Peyer's patch (tissue), 4 donors: ENCODE measurements at regions not wholly inside any gene's neighbourhood (a gene's known extent, or its start where the extent isn't known, plus 50 kb on each side); places are given as distances from the start of the nearest gene placed in this dataset.

Experiments
- DNase-seq, 3 donors: peaks; one replicate each; pipeline ENCODE4 v3.0.0-alpha.2; 2017 to 2019
- H3K27ac ChIP-seq, 4 donors: fragments of 200-600 bp; sonication (generic); one replicate each; pipeline ENCODE4 v1.5.1; 2016 to 2019
- H3K27me3 ChIP-seq, 2 donors: fragments of 200-600 bp; sonication (generic); one replicate each; pipeline ENCODE4 v1.5.1; 2019
- H3K36me3 ChIP-seq, 3 donors: fragments of 200-600 bp; sonication (generic); one replicate each; pipeline ENCODE4 v1.5.1; 2016 to 2019
- H3K4me1 ChIP-seq, 4 donors: fragments of 200-600 bp; sonication (generic); one replicate each; pipeline ENCODE4 v1.5.1; 2016 to 2019
- H3K4me3 ChIP-seq, 4 donors: fragments of 200-600 bp; sonication (generic); 1 replicate in 3 of 4; 2 replicates in 1 of 4; pipeline ENCODE4 v1.5.1; 2016 to 2019; ENCODE audit warnings: mild to moderate bottlenecking in 1 of 4
- H3K9me3 ChIP-seq, 4 donors: fragments of 200-600 bp; sonication (generic); one replicate each; pipeline ENCODE4 v1.5.1; 2016 to 2019; ENCODE audit warnings: mild to moderate bottlenecking in 1 of 4
- CTCF ChIP-seq, 6 experiments: fragments of 450-650 bp in 4 of 6; fragments of 200-600 bp in 2 of 6; sonication (generic) in 1 of 6; IDR thresholded peaks; one replicate each; pipeline ENCODE4 v1.5.1; 2017 to 2019; ENCODE audit warnings: antibody characterized with exemption in 6 of 6, mild to moderate bottlenecking in 3 of 6, moderate library complexity in 1 of 6
- POLR2A ChIP-seq, 2 donors: fragments of 450-650 bp; IDR thresholded peaks; one replicate each; pipeline ENCODE4 v1.5.1; 2017; ENCODE audit warnings: antibody characterized with exemption in 2 of 2, mild to moderate bottlenecking in 2 of 2, moderate library complexity in 2 of 2

- no peak for DNase-seq
- Histone ChIP-seq H3K36me3 (no peaks in the 10 kb centered on the region), H3K27ac (no peak overlapping the region), H3K27me3 (no peaks in the 10 kb centered on the region), H3K4me3 (no peak overlapping the region), H3K4me1 (no peaks in the 10 kb centered on the region), H3K9me3 (no peaks in the 10 kb centered on the region)
- no peak for TF ChIP-seq CTCF (IDR thresholded peaks at IDR 0.05)
- no peak for TF ChIP-seq POLR2A (IDR thresholded peaks at IDR 0.05)
These were observed 216.4 kb upstream of the PDGFD start for GRCh38 chr11:104380358-104380757.

- H3K27ac ChIP-seq = no peak overlapping the region
- no peaks in the 10 kb centered on the region for H3K4me1 ChIP-seq
- H3K36me3 ChIP-seq = no peaks in the 10 kb centered on the region
- no peak for DNase-seq
- TF ChIP-seq CTCF (IDR thresholded peaks at IDR 0.05) (no peak), POLR2A (IDR thresholded peaks at IDR 0.05) (no peak)
- no peak overlapping the region for H3K4me3 ChIP-seq
- no peaks in the 10 kb centered on the region for H3K9me3 ChIP-seq
- no peaks in the 10 kb centered on the region for H3K27me3 ChIP-seq
These were observed 208.2 kb upstream of the PDGFD start for GRCh38 chr11:104372111-104372510.

DNA sequence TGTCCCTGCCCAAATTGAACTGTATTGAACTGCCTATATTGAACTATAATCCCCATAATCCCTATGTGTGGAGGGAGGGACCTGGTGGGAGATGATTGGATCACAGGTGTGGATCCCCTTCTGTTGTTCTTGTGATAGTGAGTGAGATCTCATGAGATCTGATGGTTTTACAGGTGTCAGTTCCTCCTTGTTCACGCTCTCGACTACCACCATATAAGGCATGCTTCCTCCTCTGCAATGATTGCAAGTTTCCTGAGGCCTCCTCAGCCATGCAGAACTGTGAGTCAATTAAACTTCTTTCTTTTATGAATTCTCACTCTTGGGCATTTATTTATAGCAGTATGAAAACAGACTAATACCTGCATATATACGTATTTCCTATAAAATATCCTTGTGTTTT is 206.5 kb upstream of the PDGFD start:
- DNase-seq = no peak
- no peaks in the 10 kb centered on the region for H3K27me3 ChIP-seq
- H3K27ac ChIP-seq = no peak overlapping the region
- TF ChIP-seq POLR2A (IDR thresholded peaks at IDR 0.05) (no peak), CTCF (IDR thresholded peaks at IDR 0.05) (no peak)
- no peak overlapping the region for H3K4me3 ChIP-seq
- no peaks in the 10 kb centered on the region for H3K4me1 ChIP-seq
- no peaks in the 10 kb centered on the region for H3K9me3 ChIP-seq
- no peaks in the 10 kb centered on the region for H3K36me3 ChIP-seq

GRCh38 chr11:104369761-104370160 is 205.8 kb upstream of the PDGFD start:
- no peaks in the 10 kb centered on the region for H3K4me1 ChIP-seq
- no peak for TF ChIP-seq POLR2A (IDR thresholded peaks at IDR 0.05)
- no peak for TF ChIP-seq CTCF (IDR thresholded peaks at IDR 0.05)
- H3K4me3 ChIP-seq = no peak overlapping the region
- no peaks in the 10 kb centered on the region for H3K9me3 ChIP-seq
- no peak overlapping the region for H3K27ac ChIP-seq
- H3K27me3 ChIP-seq = no peaks in the 10 kb centered on the region
- no peak for DNase-seq
- H3K36me3 ChIP-seq = no peaks in the 10 kb centered on the region

DNA sequence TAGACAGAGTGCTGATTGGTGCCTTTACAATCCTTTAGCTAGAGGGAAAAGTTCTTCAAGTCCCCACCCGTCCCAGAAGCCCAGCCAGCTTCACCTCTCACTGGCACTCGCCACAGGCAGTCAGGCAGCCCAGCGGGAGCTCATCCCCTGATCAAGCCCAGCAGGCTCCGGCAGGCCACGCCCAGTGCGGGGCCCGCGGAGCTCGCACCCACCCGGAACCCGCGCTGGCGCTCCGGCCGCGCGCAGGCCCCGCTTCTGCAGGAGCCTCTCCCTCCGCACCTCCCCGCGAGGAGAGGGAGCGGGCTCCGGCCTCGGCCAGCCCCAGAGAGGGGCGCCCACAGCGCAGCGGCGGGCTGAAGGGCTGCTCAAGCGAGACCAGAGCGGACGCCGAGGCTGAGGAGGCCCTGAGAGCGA is 202.4 kb upstream of the PDGFD start:
- no peak overlapping the region for H3K27ac ChIP-seq
- no peaks in the 10 kb centered on the region for H3K4me1 ChIP-seq
- no peak for TF ChIP-seq CTCF (IDR thresholded peaks at IDR 0.05)
- TF ChIP-seq POLR2A (IDR thresholded peaks at IDR 0.05) = no peak
- no peak overlapping the region for H3K4me3 ChIP-seq
- H3K36me3 ChIP-seq = no peaks in the 10 kb centered on the region
- H3K27me3 ChIP-seq = no peaks in the 10 kb centered on the region
- no peak for DNase-seq
- H3K9me3 ChIP-seq = no peaks in the 10 kb centered on the region

DNA sequence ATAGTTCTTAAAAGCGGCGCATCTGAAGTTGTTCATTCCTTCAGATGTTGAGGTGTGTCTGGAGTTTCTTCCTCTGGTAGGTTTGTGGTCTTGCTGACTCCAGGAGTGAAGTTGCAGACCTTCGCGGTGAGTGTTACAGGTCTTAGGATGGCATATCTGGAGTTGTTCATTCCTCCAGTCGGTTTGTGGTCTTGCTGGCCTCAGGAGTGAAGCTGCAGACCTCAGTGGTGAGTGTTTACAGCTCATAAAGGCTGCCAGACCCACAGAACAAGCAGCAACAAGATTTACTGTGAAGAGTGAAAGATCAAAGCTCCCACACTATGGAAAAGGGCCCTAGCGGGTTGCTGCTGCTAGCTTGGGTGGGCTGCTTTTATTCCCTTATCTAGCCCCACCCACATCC is 201.7 kb upstream of the PDGFD start:
- Histone ChIP-seq H3K27ac (no peak overlapping the region), H3K9me3 (no peaks in the 10 kb centered on the region), H3K4me1 (no peaks in the 10 kb centered on the region), H3K27me3 (no peaks in the 10 kb centered on the region), H3K36me3 (no peaks in the 10 kb centered on the region), H3K4me3 (no peak overlapping the region)
- DNase-seq = no peak
- no peak for TF ChIP-seq CTCF (IDR thresholded peaks at IDR 0.05)
- no peak for TF ChIP-seq POLR2A (IDR thresholded peaks at IDR 0.05)
